OCI-LY7 (cell line): ENCODE measurements at regions not wholly inside any gene's neighbourhood (a gene's known extent, or its start where the extent isn't known, plus 50 kb on each side); places are given as distances from the start of the nearest gene placed in this dataset.
"Not testable (repeated sequence)": the region's sequence is repeated elsewhere in the genome, so short reads cannot be mapped to it uniquely, and the experiment has no call there.

Source experiments
- BruUV-seq: library from RNA; stranded (reverse); fragments of 400-500 nt; replicated peaks from 2 replicates; lab custom pipeline; 2021; lab: Mats Ljungman, UMichigan
- CTCF ChIA-PET: fragments of 300-600 bp; sonication (Branson Sonifier 250); formaldehyde crosslinking; loops from one replicate; lab custom pipeline; 2022; ENCODE audit warnings: antibody characterized with exemption; ENCODE audit not compliant: unreplicated experiment; lab: Charles Lee
- POLR2A ChIA-PET: fragments of 300-600 bp; sonication (Branson Sonifier 250); formaldehyde crosslinking; loops from one replicate; lab custom pipeline; 2022; ENCODE audit warnings: antibody characterized with exemption; lab: Charles Lee
- DNase-seq: peaks from one replicate; pipeline ENCODE4 v3.0.0-alpha.2; 2015; ENCODE audit warnings: low spot score
- H2AFZ ChIP-seq: fragments of 200-600 bp; sonication (generic), shearing (Covaris generic); 2 replicates; pipeline ENCODE4 v1.6.1; 2014; ENCODE audit warnings: mild to moderate bottlenecking, antibody characterized with exemption, low read length, moderate library complexity
- H3K27ac ChIP-seq: fragments of 200-600 bp; sonication (generic); 2 replicates; pipeline ENCODE4 v1.5.1; 2014; ENCODE audit warnings: mixed run types, low read depth, mild to moderate bottlenecking, moderate library complexity, low read length, inconsistent platforms; ENCODE audit not compliant: poor library complexity, severe bottlenecking
- H3K36me3 ChIP-seq: fragments of 200-600 bp; sonication (generic); 2 replicates; pipeline ENCODE4 v1.6.1; 2014; ENCODE audit warnings: mild to moderate bottlenecking, antibody characterized with exemption, low read length, moderate library complexity, mixed read lengths; ENCODE audit not compliant: insufficient read depth
- H3K4me1 ChIP-seq: fragments of 200-600 bp; sonication (generic); 2 replicates; pipeline ENCODE4 v1.5.1; 2014; ENCODE audit warnings: mild to moderate bottlenecking, low read length; ENCODE audit not compliant: insufficient read depth, poor library complexity, severe bottlenecking
- H3K4me2 ChIP-seq: fragments of 200-600 bp; sonication (generic); 2 replicates; pipeline ENCODE4 v1.6.1; 2014; ENCODE audit warnings: mild to moderate bottlenecking, low read length
- H3K4me3 ChIP-seq: fragments of 200-600 bp; sonication (generic); 2 replicates; pipeline ENCODE4 v1.5.1; 2014; ENCODE audit warnings: mild to moderate bottlenecking, low read depth, low read length; ENCODE audit not compliant: poor library complexity, severe bottlenecking
- H3K79me2 ChIP-seq: fragments of 200-600 bp; sonication (generic); 2 replicates; pipeline ENCODE4 v1.6.1; 2016; ENCODE audit warnings: low read depth, mild to moderate bottlenecking, low read length, moderate library complexity, mixed read lengths; ENCODE audit not compliant: insufficient read depth
- H3K9me2 ChIP-seq: fragments of 200-600 bp; sonication (generic); 2 replicates; pipeline ENCODE4 v1.6.1; 2016; ENCODE audit warnings: mild to moderate bottlenecking, low read length, mixed read lengths; ENCODE audit not compliant: insufficient read depth
- H3K9me3 ChIP-seq: fragments of 200-600 bp; sonication (generic); 2 replicates; pipeline ENCODE4 v1.6.1; 2014; ENCODE audit warnings: mild to moderate bottlenecking, mixed run types, low read length, mixed read lengths
- H4K20me1 ChIP-seq: fragments of 200-600 bp; sonication (generic); 2 replicates; pipeline ENCODE4 v1.6.1; 2014; ENCODE audit warnings: mild to moderate bottlenecking, antibody characterized with exemption, low read length, moderate library complexity, mixed read lengths; ENCODE audit not compliant: insufficient read depth
- intact Hi-C: fragments of 100-400 bp; cut with micrococcal nuclease; formaldehyde crosslinking; loops from one replicate; pipeline ENCODE4 v1.10.0; 2022; ENCODE audit not compliant: unreplicated experiment

DNA sequence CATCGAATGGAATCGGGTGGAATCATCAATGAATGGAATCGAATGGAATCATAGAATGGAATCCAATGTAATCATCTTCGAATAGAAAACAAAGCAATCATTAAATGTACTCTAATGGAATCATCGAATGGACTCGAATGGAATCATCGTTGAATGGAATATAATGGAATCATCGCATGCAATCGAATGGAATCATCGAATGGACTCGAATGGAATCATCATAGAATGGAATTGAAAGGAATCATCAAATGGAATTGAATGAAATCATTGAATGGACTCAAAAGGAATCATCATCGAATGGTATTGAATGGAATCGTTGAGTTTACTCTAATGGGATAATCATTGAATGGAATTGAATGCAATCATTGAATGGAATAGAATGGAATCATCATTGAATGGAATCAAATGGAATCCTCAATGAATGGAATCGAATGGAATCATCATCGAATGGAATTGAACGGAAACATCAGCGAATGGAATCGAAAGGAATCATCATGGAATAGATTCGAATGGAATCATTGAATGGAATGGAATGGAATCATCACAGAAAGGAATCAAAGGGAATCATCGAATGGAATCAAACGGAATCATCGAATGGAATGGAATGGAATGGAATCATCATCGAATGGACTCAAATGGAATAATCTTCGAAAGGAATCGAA, 234.9 kb downstream of the SHCBP1 start:
- BruUV-seq, intact Hi-C loops, H3K4me1 ChIP-seq, H3K4me3 ChIP-seq, H3K27ac ChIP-seq, H3K4me2 ChIP-seq, H2AFZ ChIP-seq, H3K79me2 ChIP-seq, H3K9me2 ChIP-seq, H4K20me1 ChIP-seq, H3K36me3 ChIP-seq, CTCF ChIA-PET, H3K9me3 ChIP-seq, POLR2A ChIA-PET: not testable (repeated sequence)
- DNase-seq: peak; percentile 20

DNA sequence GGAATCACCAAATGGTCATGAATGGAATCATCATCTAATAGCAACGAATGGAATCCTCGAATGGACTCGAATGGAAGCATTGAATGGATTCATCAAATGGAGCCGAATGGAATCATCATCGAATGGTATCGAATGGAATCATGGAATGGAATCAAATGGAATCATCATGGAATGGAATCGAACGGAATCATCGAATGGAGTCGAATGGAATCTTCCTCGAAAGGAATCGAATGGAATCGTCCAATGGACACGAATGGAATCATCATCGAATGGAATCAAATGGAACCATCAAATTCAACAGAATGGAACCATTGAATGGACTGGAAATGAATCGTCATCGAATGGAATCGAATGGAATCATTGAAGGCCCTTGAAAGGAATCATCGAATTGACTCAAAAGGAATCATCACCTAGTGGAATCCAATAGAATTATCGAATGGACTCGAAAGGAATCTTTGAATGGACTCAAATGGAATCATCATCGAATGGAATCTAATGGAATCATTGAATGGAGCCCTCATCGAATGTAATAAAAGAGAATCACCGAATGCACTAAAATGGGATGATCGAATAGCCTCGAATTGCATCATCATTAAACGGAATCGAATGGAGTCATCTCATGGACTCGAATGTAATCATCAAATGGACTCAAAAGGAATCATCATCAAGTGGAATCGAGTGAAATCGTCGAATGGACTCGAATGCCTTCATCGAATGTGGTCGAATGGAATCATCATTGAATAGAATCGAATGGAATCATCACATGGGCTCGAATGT, 236.7 kb downstream of the SHCBP1 start:
- intact Hi-C loops, BruUV-seq, H3K4me1 ChIP-seq, H3K9me3 ChIP-seq, H3K4me2 ChIP-seq, H2AFZ ChIP-seq, H3K4me3 ChIP-seq, H3K9me2 ChIP-seq, CTCF ChIA-PET, H3K79me2 ChIP-seq, POLR2A ChIA-PET, H3K27ac ChIP-seq, H3K36me3 ChIP-seq, H4K20me1 ChIP-seq: not testable (repeated sequence)
- peak; percentile 24 for DNase-seq

DNA sequence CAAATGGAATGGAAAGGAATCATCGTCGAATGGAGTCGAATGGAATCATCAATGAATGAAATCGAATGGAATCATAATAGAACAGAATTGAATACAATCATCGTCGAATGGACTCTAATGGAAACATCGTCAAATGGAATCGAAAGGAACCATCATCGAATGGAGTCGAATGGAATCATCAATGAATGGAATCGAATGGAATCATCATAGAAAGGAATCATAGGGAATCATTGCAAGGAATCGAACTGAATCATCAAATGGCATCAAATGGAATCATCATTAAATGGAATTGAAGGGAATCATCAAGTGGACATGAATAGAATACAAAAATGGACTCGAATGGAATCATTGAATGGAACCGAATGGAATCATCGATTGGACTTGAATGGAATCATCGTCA, 237.6 kb downstream of the SHCBP1 start:
- BruUV-seq, H3K9me3 ChIP-seq, H3K4me2 ChIP-seq, CTCF ChIA-PET, H3K4me1 ChIP-seq, H2AFZ ChIP-seq, H3K27ac ChIP-seq, H3K36me3 ChIP-seq, H3K79me2 ChIP-seq, POLR2A ChIA-PET, H3K4me3 ChIP-seq, H4K20me1 ChIP-seq, DNase-seq, intact Hi-C loops, H3K9me2 ChIP-seq: not testable (repeated sequence)

DNA sequence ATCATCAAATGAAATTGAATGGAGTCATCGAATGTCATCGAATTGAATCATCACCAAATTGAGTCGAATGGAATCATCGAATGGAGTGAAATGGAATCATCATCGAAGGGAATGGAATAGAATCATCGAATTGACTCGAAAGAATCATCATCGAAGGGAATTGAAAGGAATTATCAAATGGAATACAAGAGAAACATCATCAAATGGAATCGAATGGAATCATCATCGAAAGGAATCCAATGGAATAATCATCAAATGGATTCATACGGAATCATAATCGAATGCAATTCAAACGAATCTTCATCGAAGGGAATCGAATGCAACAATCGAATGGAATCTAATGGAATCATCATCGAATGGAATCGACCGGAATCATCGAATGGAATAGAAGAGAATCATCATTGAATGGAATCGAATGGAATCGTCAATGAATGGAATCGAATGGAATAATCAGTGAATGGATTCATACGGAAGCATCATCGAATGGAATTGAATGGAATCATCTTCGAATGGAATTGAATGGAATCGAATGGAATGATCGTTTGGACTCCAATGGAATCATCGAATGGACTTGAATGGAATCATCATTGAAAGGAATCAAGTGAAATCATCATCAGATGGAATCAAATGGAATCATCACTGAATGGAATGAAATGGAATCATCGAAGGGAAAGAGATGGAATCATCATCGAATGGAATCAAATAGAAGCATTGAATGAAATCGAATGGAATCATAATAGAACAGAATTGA, 238.2 kb downstream of the SHCBP1 start:
- H3K36me3 ChIP-seq, H3K79me2 ChIP-seq, H2AFZ ChIP-seq, POLR2A ChIA-PET, H3K4me3 ChIP-seq, BruUV-seq, H3K27ac ChIP-seq, H3K4me2 ChIP-seq, H4K20me1 ChIP-seq, H3K9me3 ChIP-seq, H3K9me2 ChIP-seq, intact Hi-C loops, CTCF ChIA-PET, H3K4me1 ChIP-seq: not testable (repeated sequence)
- DNase-seq: peak; percentile 11

DNA sequence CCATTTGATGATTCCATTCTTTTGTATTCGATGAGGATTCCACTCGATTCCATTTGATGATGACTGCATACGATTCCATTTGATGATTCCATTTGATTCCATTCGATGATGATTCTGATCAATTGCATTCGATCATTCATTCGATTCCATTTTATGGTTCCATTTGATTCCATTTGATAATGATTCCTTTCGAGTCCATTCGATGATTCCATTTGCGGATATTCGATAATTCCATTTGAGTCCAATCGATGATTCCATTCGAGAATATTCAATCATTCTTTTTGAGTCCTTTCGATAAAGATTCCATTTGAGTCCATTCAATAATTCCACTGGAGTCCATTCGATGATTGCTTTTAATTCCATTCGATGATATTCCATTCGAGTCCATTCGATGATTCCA, 239.1 kb downstream of the SHCBP1 start:
- H3K9me3 ChIP-seq, intact Hi-C loops, H3K9me2 ChIP-seq, H3K4me2 ChIP-seq, H2AFZ ChIP-seq, H3K79me2 ChIP-seq, H3K36me3 ChIP-seq, H3K4me3 ChIP-seq, DNase-seq, BruUV-seq, H3K27ac ChIP-seq, POLR2A ChIA-PET, H3K4me1 ChIP-seq, H4K20me1 ChIP-seq, CTCF ChIA-PET: not testable (repeated sequence)

DNA sequence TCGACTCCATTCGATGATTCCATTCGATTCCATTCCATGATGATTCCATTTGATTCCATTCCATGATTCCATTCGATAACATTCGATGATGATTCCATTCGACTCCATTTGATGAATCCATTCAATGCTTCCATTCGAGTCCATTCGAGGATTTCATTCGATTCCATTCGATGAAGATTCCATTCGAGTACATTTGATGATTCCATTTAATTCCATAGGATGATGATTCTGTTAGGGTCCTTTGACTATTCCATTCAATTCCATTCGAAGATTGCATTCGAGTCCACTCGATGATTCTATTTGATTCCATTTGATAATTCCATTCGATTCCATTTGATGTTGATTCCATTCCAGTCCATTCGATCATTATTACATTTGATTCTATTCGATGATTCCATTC, 239.8 kb downstream of the SHCBP1 start:
- H3K9me3 ChIP-seq, H3K4me2 ChIP-seq, H3K9me2 ChIP-seq, CTCF ChIA-PET, H2AFZ ChIP-seq, H3K4me1 ChIP-seq, H3K36me3 ChIP-seq, H3K27ac ChIP-seq, POLR2A ChIA-PET, intact Hi-C loops, DNase-seq, H3K4me3 ChIP-seq, BruUV-seq, H3K79me2 ChIP-seq, H4K20me1 ChIP-seq: not testable (repeated sequence)
